ENCODE measurements at regions not wholly inside any gene's neighbourhood (a gene's known extent, or its start where the extent isn't known, plus 50 kb on each side); places are given as distances from the start of the nearest gene placed in this dataset.
"Not testable (repeated sequence)": the region's sequence is repeated elsewhere in the genome, so short reads cannot be mapped to it uniquely, and the experiment has no call there.

- in situ Hi-C loops (cut with MboI; ENCODE audit: low sequenced_read_pairs) = no loop called here
Measured at GRCh38 chr3:103421460-103421859, 986.6 kb downstream of the ZPLD1 start.

- in situ Hi-C loops (cut with MboI; ENCODE audit: low sequenced_read_pairs) = no loop called here
Measured at GRCh38 chr3:103437883-103438282, 1003.1 kb downstream of the ZPLD1 start.

GRCh38 chr3:103440539-103441203 is 1005.9 kb downstream of the ZPLD1 start:
- in situ Hi-C loops (cut with MboI; ENCODE audit: low sequenced_read_pairs) = no loop called here

- in situ Hi-C loops (cut with MboI; ENCODE audit: low sequenced_read_pairs) = no loop called here
Measured at GRCh38 chr3:103446953-103447629, 1012.3 kb downstream of the ZPLD1 start.

- in situ Hi-C loops (cut with MboI; ENCODE audit: low sequenced_read_pairs) = no loop called here
Measured at GRCh38 chr3:103453152-103453551, 1018.3 kb downstream of the ZPLD1 start.

- in situ Hi-C loops (cut with MboI; ENCODE audit: low sequenced_read_pairs) = no loop called here
Measured at GRCh38 chr3:103459815-103460214, 1025.0 kb downstream of the ZPLD1 start.

GRCh38 chr3:103470498-103470897 is 1035.7 kb downstream of the ZPLD1 start:
- in situ Hi-C loops (cut with MboI; ENCODE audit: low sequenced_read_pairs) = no loop called here

- in situ Hi-C loops (cut with MboI; ENCODE audit: low sequenced_read_pairs) = no loop called here
Measured at GRCh38 chr3:103494011-103494410, 1059.2 kb downstream of the ZPLD1 start.

GRCh38 chr3:103494512-103494911 is 1059.7 kb downstream of the ZPLD1 start:
- in situ Hi-C loops (cut with MboI; ENCODE audit: low sequenced_read_pairs) = no loop called here

GRCh38 chr3:103495186-103495585 is 1060.4 kb downstream of the ZPLD1 start:
- in situ Hi-C loops (cut with MboI; ENCODE audit: low sequenced_read_pairs) = no loop called here

GRCh38 chr3:103499132-103499900 is 1064.5 kb downstream of the ZPLD1 start:
- in situ Hi-C loops (cut with MboI; ENCODE audit: low sequenced_read_pairs) = no loop called here

GRCh38 chr3:103499967-103500366 is 1065.2 kb downstream of the ZPLD1 start:
- in situ Hi-C loops (cut with MboI; ENCODE audit: low sequenced_read_pairs) = no loop called here

GRCh38 chr3:103510760-103511159 is 1075.9 kb downstream of the ZPLD1 start:
- in situ Hi-C loops (cut with MboI; ENCODE audit: low sequenced_read_pairs) = no loop called here

GRCh38 chr3:103511891-103512290 is 1077.1 kb downstream of the ZPLD1 start:
- in situ Hi-C loops (cut with MboI; ENCODE audit: low sequenced_read_pairs) = no loop called here

- in situ Hi-C loops (cut with MboI; ENCODE audit: low sequenced_read_pairs) = no loop called here
Measured at GRCh38 chr3:103512595-103512994, 1077.8 kb downstream of the ZPLD1 start.

GRCh38 chr3:103513003-103513402 is 1078.2 kb downstream of the ZPLD1 start:
- in situ Hi-C loops (cut with MboI; ENCODE audit: low sequenced_read_pairs) = no loop called here

GRCh38 chr3:103515116-103515515 is 1080.3 kb downstream of the ZPLD1 start:
- in situ Hi-C loops (cut with MboI; ENCODE audit: low sequenced_read_pairs) = no loop called here

- in situ Hi-C loops (cut with MboI; ENCODE audit: low sequenced_read_pairs) = no loop called here
Measured at GRCh38 chr3:103516950-103517349, 1082.1 kb downstream of the ZPLD1 start.

GRCh38 chr3:103531327-103531726 is 1096.5 kb downstream of the ZPLD1 start:
- in situ Hi-C loops (cut with MboI; ENCODE audit: low sequenced_read_pairs) = not testable (repeated sequence)

GRCh38 chr3:103532986-103533385 is 1098.2 kb downstream of the ZPLD1 start:
- in situ Hi-C loops (cut with MboI; ENCODE audit: low sequenced_read_pairs) = no loop called here

GRCh38 chr3:103554451-103554850 is 1119.6 kb downstream of the ZPLD1 start:
- in situ Hi-C loops (cut with MboI; ENCODE audit: low sequenced_read_pairs) = no loop called here

GRCh38 chr3:103564116-103564515 is 1129.3 kb downstream of the ZPLD1 start:
- in situ Hi-C loops (cut with MboI; ENCODE audit: low sequenced_read_pairs) = not testable (repeated sequence)

All from HL-60/S4 (cell line).